H1 (cell line): ENCODE measurements at regions not wholly inside any gene's neighbourhood (a gene's known extent, or its start where the extent isn't known, plus 50 kb on each side); places are given as distances from the start of the nearest gene placed in this dataset.

Experiments used
- BRCA1 ChIP-seq: IDR thresholded peaks from 2 replicates; pipeline ENCODE4 v1.6.1; 2012; ENCODE audit warnings: low read depth, low read length, improper control_type of control experiment
- GABPA ChIP-seq: IDR thresholded peaks from 2 replicates; pipeline ENCODE4 v1.6.1; 2011; ENCODE audit warnings: mild to moderate bottlenecking, low read length, moderate library complexity, borderline replicate concordance; ENCODE audit not compliant: insufficient read depth

- TF ChIP-seq GABPA (0 out of 2 replicates have a peak, but pooled peaks have one; percentile 13), BRCA1 (no peak)
These were observed 221.0 kb downstream of the MTX2 start for GRCh38 chr2:176490061-176490861.
